Activated naive CD4-positive, alpha-beta T cell treated with anti-CD3 and anti-CD28 coated beads, Interleukin-2, amount 10 ng/mL, durations not matched to agents 7 days and 5 days (primary cell): ENCODE measurements at regions not wholly inside any gene's neighbourhood (a gene's known extent, or its start where the extent isn't known, plus 50 kb on each side); places are given as distances from the start of the nearest gene placed in this dataset.
"Not testable (repeated sequence)": the region's sequence is repeated elsewhere in the genome, so short reads cannot be mapped to it uniquely, and the experiment has no call there.

Experiments used
- CTCF ChIA-PET: fragments of 350-600 bp; sonication (Branson Sonifier 250); formaldehyde crosslinking; loops from one replicate; lab custom pipeline; 2021; ENCODE audit warnings: antibody characterized with exemption; lab: Charles Lee
- DNase-seq: peaks from one replicate; pipeline ENCODE4 v3.0.0-alpha.2; 2020
- H3K27ac Mint-ChIP-seq: one replicate; pipeline ENCODE4 v1.8.0; 2021; ENCODE audit warnings: mild to moderate bottlenecking, moderate library complexity, mixed read lengths
- H3K27me3 Mint-ChIP-seq: one replicate; pipeline ENCODE4 v1.8.0; 2021; ENCODE audit warnings: mild to moderate bottlenecking, mixed read lengths
- H3K36me3 Mint-ChIP-seq: one replicate; pipeline ENCODE4 v1.8.0; 2021; ENCODE audit warnings: mixed read lengths
- H3K4me1 Mint-ChIP-seq: one replicate; pipeline ENCODE4 v1.8.0; 2021; ENCODE audit warnings: mixed read lengths
- H3K4me3 Mint-ChIP-seq: one replicate; pipeline ENCODE4 v1.8.0; 2021; ENCODE audit warnings: mild to moderate bottlenecking, moderate library complexity, mixed read lengths
- H3K9me3 Mint-ChIP-seq: one replicate; pipeline ENCODE4 v1.8.0; 2021; ENCODE audit warnings: mixed read lengths

DNA sequence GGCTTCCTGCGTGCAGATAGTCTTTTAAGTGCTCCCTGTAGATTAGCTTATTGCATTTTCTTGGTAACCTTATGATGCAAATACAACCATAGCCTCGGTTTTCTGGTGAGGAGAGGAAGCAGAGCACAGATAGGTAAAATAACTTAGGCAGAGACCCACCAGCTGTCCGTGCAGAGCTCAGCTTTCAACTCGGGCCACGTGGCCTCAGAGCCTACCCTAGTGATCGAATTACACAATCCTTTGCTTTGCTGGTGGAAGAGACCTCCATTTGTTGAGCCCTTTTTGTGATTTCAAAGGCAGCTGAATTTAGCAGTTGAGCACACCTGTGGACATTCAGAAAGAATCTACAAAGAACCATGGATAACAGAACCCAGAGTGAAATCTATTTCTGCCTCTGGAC is 220.1 kb downstream of the ATP6V0E2 start:
- H3K4me1 Mint-ChIP-seq, H3K4me3 Mint-ChIP-seq, H3K27me3 Mint-ChIP-seq, CTCF ChIA-PET, DNase-seq, H3K9me3 Mint-ChIP-seq, H3K27ac Mint-ChIP-seq, H3K36me3 Mint-ChIP-seq: not testable (repeated sequence)

DNA sequence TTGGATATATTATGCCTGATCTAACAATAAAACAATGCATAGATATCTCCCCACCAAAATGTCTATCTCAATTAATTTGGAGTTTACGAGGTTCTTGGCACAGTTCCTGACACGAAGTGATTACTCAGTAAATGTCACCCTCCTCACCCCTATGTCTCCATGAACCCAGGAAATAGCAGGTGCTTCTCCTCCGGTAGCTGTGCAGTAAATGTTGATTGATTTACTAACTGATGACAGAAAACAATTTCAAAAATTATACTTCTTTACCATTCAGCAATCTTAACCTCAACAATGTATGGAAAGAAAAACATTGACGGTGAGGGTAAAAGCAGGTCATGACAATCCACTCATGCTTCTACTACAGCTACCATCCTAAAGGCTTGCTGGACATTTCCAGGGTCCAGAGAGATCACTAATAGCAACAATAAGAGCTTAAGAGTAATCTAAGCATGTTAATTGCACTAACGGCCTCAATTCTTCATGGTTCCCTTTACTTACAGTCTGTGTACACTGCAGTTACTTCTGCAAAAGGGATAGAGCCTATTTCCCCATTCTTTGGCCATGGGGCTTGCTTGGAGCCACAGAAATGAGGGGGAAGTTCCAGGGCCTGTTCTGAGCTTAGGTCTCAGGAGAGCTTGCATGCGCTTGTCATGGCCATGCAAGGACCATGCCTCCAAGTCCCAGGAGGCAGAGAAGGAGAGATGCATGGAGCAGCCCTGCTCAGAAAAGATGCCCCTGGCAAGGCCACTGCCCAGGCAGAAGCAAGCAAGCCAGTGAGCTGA is 222.6 kb downstream of the ATP6V0E2 start:
- H3K4me3 Mint-ChIP-seq, DNase-seq, H3K4me1 Mint-ChIP-seq, H3K27me3 Mint-ChIP-seq, H3K27ac Mint-ChIP-seq, H3K36me3 Mint-ChIP-seq, CTCF ChIA-PET, H3K9me3 Mint-ChIP-seq: not testable (repeated sequence)

DNA sequence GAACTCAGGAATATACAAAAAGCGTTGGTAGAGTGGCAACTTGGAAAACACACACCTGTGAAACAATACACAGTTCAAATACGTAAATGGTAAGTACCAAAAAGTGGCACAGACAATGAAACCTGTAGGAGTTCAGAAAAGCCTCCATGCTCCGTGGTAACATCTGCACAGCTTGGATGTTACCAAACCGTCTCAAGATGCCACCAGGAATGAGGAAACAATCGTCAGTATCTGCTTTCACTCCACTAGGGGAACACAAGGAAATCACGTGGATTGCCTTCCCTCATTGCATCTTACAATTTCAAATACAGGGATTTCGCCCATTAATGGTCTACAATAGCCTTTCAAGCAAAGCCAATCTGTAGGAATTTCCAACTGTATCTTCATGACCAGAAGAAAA is 224.6 kb upstream of the LRRC61 start:
- H3K4me3 Mint-ChIP-seq, DNase-seq, CTCF ChIA-PET, H3K4me1 Mint-ChIP-seq, H3K9me3 Mint-ChIP-seq, H3K27ac Mint-ChIP-seq, H3K36me3 Mint-ChIP-seq: not testable (repeated sequence)
- H3K27me3 Mint-ChIP-seq, result peaks cover 11% of the 10 kb centered on the region

DNA sequence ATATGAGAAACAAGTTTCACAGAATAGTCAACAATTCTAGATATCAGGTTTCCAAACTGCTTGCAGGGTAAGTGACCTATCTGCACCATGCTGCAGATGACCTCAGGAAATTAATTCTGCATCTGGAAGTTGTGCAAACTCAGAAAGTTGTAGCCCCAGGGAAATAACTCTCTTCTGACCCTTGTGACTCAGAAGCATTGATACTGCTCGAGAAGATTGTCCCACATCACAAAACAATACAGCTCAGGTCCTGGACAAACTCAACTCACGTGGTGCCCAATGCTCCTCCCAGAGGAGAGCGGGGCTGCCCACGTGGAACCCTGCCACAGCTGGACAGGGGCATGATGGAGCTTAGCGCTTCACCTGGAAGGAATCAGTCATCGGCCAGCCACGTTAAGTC is 221.9 kb upstream of the LRRC61 start:
- DNase-seq, H3K27ac Mint-ChIP-seq, H3K36me3 Mint-ChIP-seq, H3K4me3 Mint-ChIP-seq, H3K9me3 Mint-ChIP-seq, H3K4me1 Mint-ChIP-seq, CTCF ChIA-PET: not testable (repeated sequence)
- peaks cover 11% of the 10 kb centered on the region for H3K27me3 Mint-ChIP-seq

DNA sequence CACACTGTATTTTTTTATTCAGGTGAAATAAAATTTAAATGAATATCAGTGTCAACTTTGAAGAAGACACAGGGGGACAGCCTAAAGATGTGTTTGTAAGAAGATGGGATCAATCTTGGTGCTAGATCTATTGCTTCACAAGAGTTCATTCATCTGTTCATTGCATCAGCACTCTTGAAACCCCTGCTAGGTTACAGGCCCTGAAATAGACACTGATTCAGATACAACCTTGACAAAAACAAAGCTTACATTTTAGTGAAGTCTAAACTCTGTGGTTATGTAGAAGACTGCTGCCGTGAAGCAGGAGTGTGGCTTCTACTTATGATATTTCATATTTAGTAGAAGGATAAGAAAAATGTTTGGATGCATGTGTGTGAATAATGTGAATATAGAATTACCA is 215.9 kb upstream of the LRRC61 start:
- H3K27me3 Mint-ChIP-seq, H3K9me3 Mint-ChIP-seq, H3K27ac Mint-ChIP-seq, H3K4me1 Mint-ChIP-seq, H3K36me3 Mint-ChIP-seq, H3K4me3 Mint-ChIP-seq, DNase-seq, CTCF ChIA-PET: not testable (repeated sequence)

DNA sequence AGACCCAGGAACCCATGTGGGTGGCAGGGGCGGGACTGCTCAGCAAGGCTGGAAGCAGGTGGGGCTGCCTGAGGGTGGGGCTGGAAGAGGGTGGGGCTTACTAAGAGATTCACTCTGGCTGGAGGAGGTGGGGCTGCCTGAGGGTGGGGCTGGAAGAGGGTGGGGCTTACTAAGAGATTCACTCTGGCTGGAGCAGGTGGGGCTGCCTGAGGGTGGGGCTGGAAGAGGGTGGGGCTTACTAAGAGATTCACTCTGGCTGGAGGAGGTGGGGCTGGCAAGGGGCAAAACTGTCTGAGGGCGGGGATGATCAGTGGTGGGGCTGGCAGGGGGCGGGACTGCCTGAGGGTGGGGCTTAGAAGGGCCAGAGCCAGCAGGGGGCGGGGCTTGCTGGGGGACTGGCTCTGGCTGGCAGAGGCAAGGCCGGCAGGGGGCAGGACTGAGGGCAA is 212.8 kb upstream of the LRRC61 start:
- peak; percentile 39 for DNase-seq
- H3K4me3 Mint-ChIP-seq, H3K27ac Mint-ChIP-seq, H3K36me3 Mint-ChIP-seq, CTCF ChIA-PET, H3K4me1 Mint-ChIP-seq, H3K9me3 Mint-ChIP-seq: not testable (repeated sequence)
- H3K27me3 Mint-ChIP-seq, result peaks cover 22% of the 10 kb centered on the region

DNA sequence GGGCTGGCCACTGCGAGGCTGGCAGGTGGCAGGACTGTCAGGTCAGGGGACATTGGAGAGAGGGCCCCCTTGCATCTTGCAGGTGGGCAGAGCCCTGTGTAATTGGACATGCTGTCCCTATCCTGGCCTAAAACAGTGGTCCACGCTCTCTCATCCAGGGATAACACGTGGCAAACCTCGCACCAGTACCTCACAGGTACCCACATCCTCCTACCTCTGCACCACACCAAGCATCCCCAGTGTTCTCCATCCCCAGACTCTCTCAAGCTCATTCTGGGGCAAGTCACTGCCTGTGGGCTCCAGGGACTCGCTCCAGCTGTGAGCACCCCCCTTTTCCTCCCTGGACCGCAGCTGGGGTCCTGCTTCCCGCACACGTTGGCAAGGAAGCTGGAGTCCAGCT is 212.3 kb upstream of the LRRC61 start:
- CTCF ChIA-PET, H3K36me3 Mint-ChIP-seq, DNase-seq, H3K4me1 Mint-ChIP-seq, H3K27ac Mint-ChIP-seq, H3K4me3 Mint-ChIP-seq, H3K9me3 Mint-ChIP-seq: not testable (repeated sequence)
- peaks cover 26% of the 10 kb centered on the region for H3K27me3 Mint-ChIP-seq

DNA sequence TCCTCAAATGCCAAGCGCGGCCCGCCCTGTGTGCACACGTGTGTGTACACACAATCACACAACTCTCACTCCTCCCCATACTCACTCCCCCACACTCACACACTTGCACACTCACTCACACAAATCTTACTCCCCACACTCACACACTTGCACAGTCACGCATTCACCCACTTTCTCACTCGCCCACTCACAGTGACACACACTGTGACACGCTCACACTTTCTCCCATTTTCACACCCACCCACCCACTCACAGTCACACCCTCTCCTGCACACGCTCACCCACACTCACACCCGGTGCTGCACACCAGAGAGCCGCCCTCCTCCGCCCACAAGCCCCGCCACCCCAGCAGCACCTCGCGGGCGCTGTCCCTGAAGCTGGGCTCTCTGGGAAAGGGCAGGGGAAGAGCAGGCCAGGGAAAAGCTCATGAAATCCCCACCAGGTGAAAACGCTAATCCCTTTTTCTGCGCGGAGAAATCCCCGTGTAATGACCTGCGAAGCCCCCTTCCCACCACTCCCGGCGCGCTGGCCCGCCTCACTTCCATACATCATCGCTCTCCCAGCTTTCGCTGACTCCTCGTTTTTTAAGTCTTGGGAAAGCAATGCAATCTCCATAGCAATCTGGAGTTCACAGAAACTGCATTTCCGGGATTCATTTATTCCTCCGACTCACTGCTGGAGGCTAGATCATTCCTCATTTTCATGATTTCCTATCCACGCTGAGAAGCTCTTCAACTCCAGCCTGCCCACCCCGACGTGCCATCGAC is 211.6 kb upstream of the LRRC61 start:
- H3K27me3 Mint-ChIP-seq, result peaks cover 26% of the 10 kb centered on the region
- H3K36me3 Mint-ChIP-seq, H3K9me3 Mint-ChIP-seq, H3K4me3 Mint-ChIP-seq, H3K27ac Mint-ChIP-seq, CTCF ChIA-PET, DNase-seq, H3K4me1 Mint-ChIP-seq: not testable (repeated sequence)

DNA sequence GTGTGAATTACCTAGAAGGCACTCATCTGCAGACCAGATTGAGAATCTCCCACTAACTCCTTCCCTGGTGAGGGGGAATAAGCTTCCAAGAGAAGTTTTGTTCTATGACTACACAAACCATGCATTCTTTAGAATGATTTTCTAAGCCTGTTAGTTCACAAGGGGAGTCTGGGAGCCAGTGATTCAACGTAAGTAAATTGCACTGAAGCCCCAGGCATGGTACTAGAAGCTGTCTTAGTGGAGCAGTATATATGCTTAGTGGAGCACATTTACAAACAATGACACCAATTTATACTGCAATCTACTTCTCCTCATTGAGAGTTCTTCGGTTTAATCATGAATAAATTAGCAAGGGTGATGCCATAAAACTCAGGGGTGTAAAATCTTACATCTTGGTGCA is 209.9 kb upstream of the LRRC61 start:
- CTCF ChIA-PET, DNase-seq, H3K4me3 Mint-ChIP-seq, H3K27ac Mint-ChIP-seq, H3K36me3 Mint-ChIP-seq, H3K4me1 Mint-ChIP-seq, H3K9me3 Mint-ChIP-seq: not testable (repeated sequence)
- H3K27me3 Mint-ChIP-seq, result peaks cover 34% of the 10 kb centered on the region

DNA sequence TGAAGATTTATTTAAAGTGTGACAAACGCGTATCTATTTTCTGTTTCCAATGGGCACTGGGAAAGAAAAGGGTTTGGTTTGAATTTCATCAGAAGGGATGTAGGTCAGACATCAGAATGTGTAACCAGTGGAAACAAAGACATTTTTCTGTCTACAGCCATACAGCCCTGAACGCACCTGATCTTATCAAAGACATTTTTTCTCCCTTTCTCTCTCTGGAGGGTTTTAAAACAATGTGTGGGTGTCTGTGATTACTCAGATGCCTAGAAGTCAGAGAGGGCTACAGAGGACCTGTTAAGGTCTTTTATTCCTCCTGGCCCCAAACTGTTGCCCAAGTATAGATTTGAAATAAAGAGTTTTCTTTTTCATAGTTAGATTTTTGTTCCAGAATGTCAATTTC is 208.6 kb upstream of the LRRC61 start:
- DNase-seq, H3K4me3 Mint-ChIP-seq, CTCF ChIA-PET, H3K36me3 Mint-ChIP-seq, H3K27ac Mint-ChIP-seq, H3K9me3 Mint-ChIP-seq, H3K4me1 Mint-ChIP-seq: not testable (repeated sequence)
- peaks cover 34% of the 10 kb centered on the region for H3K27me3 Mint-ChIP-seq

DNA sequence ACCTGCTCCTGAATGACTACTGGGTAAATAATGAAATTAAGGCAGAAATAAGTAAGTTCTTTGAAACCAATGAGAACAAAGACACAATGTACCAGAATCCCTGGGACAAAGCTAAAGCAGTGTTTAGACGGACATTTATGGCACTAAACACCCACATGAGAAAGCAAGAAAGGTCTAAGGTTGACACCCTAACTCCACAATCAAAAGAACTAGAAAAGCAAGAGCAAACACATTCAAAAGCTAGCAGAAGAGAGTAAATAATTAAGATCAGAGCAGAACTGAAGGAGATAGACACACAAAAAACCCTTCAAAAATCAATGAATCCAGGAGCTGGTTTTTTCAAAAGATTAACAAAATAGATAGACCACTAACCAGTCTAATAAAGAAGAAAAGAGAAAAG is 203.2 kb upstream of the LRRC61 start:
- CTCF ChIA-PET, H3K9me3 Mint-ChIP-seq, H3K27ac Mint-ChIP-seq, H3K36me3 Mint-ChIP-seq, DNase-seq, H3K4me3 Mint-ChIP-seq, H3K4me1 Mint-ChIP-seq: not testable (repeated sequence)
- peaks cover 22% of the 10 kb centered on the region for H3K27me3 Mint-ChIP-seq

DNA sequence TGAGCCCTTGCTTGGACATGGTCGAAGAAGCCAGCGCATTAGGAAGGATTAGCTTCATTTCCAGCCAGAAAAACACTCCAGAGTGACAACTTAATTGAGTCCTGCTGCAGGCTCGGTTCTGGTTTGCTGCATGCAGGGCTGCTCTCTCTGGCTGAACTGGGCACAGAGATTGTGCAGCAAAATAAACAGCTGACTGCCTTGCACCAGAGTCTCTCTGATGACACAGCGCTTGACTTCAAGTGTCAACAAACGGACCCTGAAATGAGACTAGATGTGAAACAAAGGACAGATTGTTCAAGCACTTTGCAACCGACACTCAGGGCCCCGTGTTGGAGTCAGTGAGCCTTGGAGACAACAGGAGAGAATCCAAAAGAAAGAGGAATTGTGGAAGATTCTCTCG is 197.3 kb upstream of the LRRC61 start:
- H3K4me3 Mint-ChIP-seq, H3K9me3 Mint-ChIP-seq, H3K36me3 Mint-ChIP-seq, H3K4me1 Mint-ChIP-seq, DNase-seq, H3K27ac Mint-ChIP-seq, H3K27me3 Mint-ChIP-seq, CTCF ChIA-PET: not testable (repeated sequence)

DNA sequence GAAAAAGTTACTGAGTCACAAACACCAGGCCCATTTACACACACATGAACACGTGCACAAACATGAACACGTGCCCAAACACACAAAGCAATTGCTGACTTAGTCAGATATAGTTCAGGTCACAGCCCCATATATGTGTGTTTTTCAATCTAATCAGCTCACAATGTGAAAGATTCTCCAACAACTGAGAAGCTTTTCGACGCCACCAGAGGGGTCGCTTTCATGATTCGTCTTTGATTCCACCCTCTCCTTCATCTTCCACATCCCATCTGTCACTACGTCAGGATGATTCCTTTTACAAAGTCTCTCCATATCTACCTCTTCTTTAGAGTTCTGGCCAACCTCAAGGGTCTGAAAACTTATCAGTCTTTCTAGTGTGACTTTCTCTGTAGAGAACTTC is 188.7 kb upstream of the LRRC61 start:
- H3K4me3 Mint-ChIP-seq, DNase-seq, H3K27me3 Mint-ChIP-seq, H3K27ac Mint-ChIP-seq, H3K36me3 Mint-ChIP-seq, H3K9me3 Mint-ChIP-seq, H3K4me1 Mint-ChIP-seq, CTCF ChIA-PET: not testable (repeated sequence)

DNA sequence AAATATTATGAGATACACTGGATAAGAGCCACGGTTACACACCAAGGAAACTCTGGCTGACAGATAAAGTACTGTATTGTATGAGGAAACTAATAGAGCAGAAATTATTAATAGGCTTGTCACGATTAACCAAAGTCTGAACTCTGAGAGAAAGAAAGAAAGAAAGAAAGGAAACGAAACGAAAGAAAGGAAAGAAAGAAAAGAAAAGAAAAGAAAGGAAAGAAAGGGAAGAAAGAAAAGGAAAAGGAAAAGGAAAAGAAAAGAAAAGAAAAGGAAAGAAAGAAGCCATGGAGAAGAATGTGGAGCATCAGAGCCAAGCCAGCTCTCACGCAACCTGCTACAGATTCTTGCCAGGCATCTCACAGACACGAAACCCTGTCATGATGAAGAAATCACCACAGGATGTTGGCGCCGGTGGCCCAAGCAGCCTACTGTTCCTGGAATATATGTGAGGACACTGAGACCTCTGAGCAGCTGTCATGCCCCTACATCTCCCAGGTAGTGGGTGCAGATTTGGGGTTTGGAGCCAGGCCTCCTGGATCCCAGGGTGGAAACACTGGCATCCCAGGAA is 187.4 kb upstream of the LRRC61 start:
- H3K9me3 Mint-ChIP-seq, H3K27me3 Mint-ChIP-seq, H3K4me1 Mint-ChIP-seq, H3K27ac Mint-ChIP-seq, H3K4me3 Mint-ChIP-seq, DNase-seq, H3K36me3 Mint-ChIP-seq, CTCF ChIA-PET: not testable (repeated sequence)

DNA sequence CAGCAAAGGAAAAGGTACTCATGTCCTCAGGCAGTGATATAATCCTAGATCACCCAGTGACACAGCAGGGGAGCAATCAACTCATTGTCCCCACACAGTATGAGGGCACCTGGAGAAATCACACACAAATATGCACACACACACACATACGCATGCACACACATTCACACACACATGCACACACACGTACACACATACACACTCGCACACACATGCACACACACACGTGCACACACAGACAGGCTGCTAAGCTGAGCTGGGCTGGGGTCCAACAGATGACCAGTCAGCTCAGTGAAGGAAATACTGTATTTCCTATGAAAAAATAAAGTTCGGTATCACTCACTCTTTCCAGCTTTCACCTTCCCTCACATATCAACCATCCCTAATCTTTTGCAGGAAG is 183.3 kb upstream of the LRRC61 start:
- CTCF ChIA-PET, H3K27ac Mint-ChIP-seq, H3K4me1 Mint-ChIP-seq: not testable (repeated sequence)

More for the DNA sequence above, 183.3 kb upstream of the LRRC61 start:
- not testable (repeated sequence) for H3K4me3 Mint-ChIP-seq, DNase-seq, H3K36me3 Mint-ChIP-seq, H3K9me3 Mint-ChIP-seq, H3K27me3 Mint-ChIP-seq
